ENCODE measurements at regions not wholly inside any gene's neighbourhood (a gene's known extent, or its start where the extent isn't known, plus 50 kb on each side); places are given as distances from the start of the nearest gene placed in this dataset.

- TF ChIP-seq CTCF (IDR thresholded peaks at IDR 0.05; ENCODE audit: low read depth, low read length), result no peak
- H3K4me3 ChIP-seq (ENCODE audit: low read depth, low read length), result no peak overlapping the region
- no peak for DNase-seq (ENCODE audit: low read depth, low spot score)
- in situ Hi-C loops (cut with HindIII; ENCODE audit: low sequenced_read_pairs), result no loop called here
These were observed 113.0 kb upstream of the MSX1 start for GRCh38 chr4:4746444-4746843.

- no peak for DNase-seq (ENCODE audit: low read depth, low spot score)
- no peak overlapping the region for H3K4me3 ChIP-seq (ENCODE audit: low read depth, low read length)
- no peak for TF ChIP-seq CTCF (IDR thresholded peaks at IDR 0.05; ENCODE audit: low read depth, low read length)
- in situ Hi-C loops (cut with HindIII; ENCODE audit: low sequenced_read_pairs), result no loop called here
These were observed 119.4 kb upstream of the MSX1 start for GRCh38 chr4:4740071-4740470.

GRCh38 chr4:4735870-4736269, 123.6 kb upstream of the MSX1 start:
- peak; percentile 31 for DNase-seq (ENCODE audit: low read depth, low spot score)
- no peak overlapping the region for H3K4me3 ChIP-seq (ENCODE audit: low read depth, low read length)
- in situ Hi-C loops (cut with HindIII; ENCODE audit: low sequenced_read_pairs), result no loop called here
- no peak for TF ChIP-seq CTCF (IDR thresholded peaks at IDR 0.05; ENCODE audit: low read depth, low read length)

GRCh38 chr4:4735136-4735750, 124.2 kb upstream of the MSX1 start:
- no peak overlapping the region for H3K4me3 ChIP-seq (ENCODE audit: low read depth, low read length)
- DNase-seq (ENCODE audit: low read depth, low spot score), result no peak
- no peak for TF ChIP-seq CTCF (IDR thresholded peaks at IDR 0.05; ENCODE audit: low read depth, low read length)
- in situ Hi-C loops (cut with HindIII; ENCODE audit: low sequenced_read_pairs), result no loop called here

- DNase-seq (ENCODE audit: low read depth, low spot score), result no peak
These were observed 125.0 kb upstream of the MSX1 start for GRCh38 chr4:4734425-4734824.

GRCh38 chr4:4733663-4734062, 125.8 kb upstream of the MSX1 start:
- in situ Hi-C loops (cut with HindIII; ENCODE audit: low sequenced_read_pairs), result no loop called here
- DNase-seq (ENCODE audit: low read depth, low spot score), result no peak
- H3K4me3 ChIP-seq (ENCODE audit: low read depth, low read length), result no peak overlapping the region
- TF ChIP-seq CTCF (IDR thresholded peaks at IDR 0.05; ENCODE audit: low read depth, low read length), result no peak

More at GRCh38 chr4:4734425-4734824, 125.0 kb upstream of the MSX1 start:
- no peak overlapping the region for H3K4me3 ChIP-seq (ENCODE audit: low read depth, low read length)
- TF ChIP-seq CTCF (IDR thresholded peaks at IDR 0.05; ENCODE audit: low read depth, low read length), result no peak
- in situ Hi-C loops (cut with HindIII; ENCODE audit: low sequenced_read_pairs), result no loop called here

All from astrocyte of the spinal cord (primary cell).